ENCODE measurements at regions not wholly inside any gene's neighbourhood (a gene's known extent, or its start where the extent isn't known, plus 50 kb on each side); places are given as distances from the start of the nearest gene placed in this dataset.
"Not testable (repeated sequence)": the region's sequence is repeated elsewhere in the genome, so short reads cannot be mapped to it uniquely, and the experiment has no call there.

DNA sequence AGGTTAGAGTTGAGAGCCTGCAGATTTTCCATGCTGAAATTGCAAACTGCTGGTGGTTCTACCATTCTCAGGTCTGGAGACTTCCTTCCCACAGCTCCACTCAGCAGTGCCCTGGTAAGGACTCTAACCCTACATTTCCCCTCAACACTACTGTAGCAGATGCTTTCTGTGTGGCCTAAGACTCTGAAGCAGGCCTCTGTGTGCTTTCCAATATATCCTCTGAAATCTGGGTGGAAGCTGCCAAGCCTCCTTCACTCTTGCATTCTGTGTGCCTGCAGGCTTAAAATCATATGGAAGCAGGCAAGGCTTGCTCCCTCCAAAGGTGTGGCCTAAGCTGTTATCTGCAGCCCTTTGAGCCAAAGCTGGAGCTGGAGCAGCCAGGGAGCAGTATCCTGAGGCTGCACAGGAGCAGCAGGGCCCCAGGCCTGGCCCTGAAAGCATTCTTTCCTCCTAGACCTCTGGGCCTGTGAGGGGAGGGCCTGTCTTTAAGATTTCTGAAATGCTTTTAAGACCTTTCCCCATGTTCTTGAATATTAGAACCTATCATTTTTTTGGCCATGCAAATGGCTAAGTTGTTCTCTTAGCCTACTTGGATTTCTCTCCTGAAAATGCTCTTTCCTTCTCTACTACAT lies 134.1 kb upstream of the TSHZ3 start:
- no peaks in the 10 kb centered on the region; the same call in 1 of the 2 replicates for H3K27me3 ChIP-seq (ENCODE audit: control insufficient read depth, insufficient read depth, low read length)
- no peak overlapping the region for H3K27ac ChIP-seq (ENCODE audit: low read length)
- peaks cover 4% of the 10 kb centered on the region; the same call in 1 of the 2 replicates for H3K9me3 ChIP-seq (ENCODE audit: control insufficient read depth, insufficient read depth, low read length)
- H3K36me3 ChIP-seq (ENCODE audit: control insufficient read depth, insufficient read depth, low read length), result peaks cover 2% of the 10 kb centered on the region; the same call in 1 of the 2 replicates
- H3K4me1 ChIP-seq (ENCODE audit: control insufficient read depth, insufficient read depth, low read length), result no peaks in the 10 kb centered on the region
- no peak for DNase-seq (ENCODE audit: low read depth, low spot score)
- H3K4me3 ChIP-seq (ENCODE audit: low read length), result no peak overlapping the region

DNA sequence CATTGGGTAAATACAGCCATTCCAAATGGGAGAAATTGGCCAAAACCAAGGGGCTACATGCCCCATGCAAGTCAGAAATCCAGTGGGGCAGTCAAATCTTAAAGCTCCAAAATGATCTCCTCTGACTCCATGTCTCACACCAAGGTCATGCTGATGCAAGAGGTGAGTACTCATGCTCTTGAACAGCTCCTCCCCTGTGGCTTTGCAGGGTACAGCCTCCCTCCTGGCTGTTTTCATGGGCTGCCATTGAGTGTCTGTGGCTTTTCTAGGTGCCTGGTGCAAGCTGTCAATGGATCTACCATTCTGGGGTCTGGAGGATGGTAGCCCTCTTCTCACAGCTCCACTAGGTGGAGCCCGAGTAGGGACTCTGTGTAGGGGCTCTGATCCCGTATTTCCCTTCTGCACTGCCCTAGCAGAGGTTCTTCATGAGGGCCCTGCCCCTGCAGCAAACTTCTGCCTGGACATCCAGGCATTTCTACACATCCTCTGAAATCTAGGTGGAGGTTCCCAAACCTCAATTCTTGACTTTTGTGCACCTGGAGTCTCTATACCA lies 135.7 kb upstream of the TSHZ3 start:
- not testable (repeated sequence) for DNase-seq (ENCODE audit: low read depth, low spot score); H3K4me3 ChIP-seq (ENCODE audit: low read length); H3K36me3 ChIP-seq (ENCODE audit: control insufficient read depth, insufficient read depth, low read length); H3K9me3 ChIP-seq (ENCODE audit: control insufficient read depth, insufficient read depth, low read length); H3K27ac ChIP-seq (ENCODE audit: low read length); H3K27me3 ChIP-seq (ENCODE audit: control insufficient read depth, insufficient read depth, low read length); H3K4me1 ChIP-seq (ENCODE audit: control insufficient read depth, insufficient read depth, low read length)
- no CpG with 5 or more reads among the region's 2 CpGs for WGBS (ENCODE audit: insufficient coverage, insufficient read length)

DNA sequence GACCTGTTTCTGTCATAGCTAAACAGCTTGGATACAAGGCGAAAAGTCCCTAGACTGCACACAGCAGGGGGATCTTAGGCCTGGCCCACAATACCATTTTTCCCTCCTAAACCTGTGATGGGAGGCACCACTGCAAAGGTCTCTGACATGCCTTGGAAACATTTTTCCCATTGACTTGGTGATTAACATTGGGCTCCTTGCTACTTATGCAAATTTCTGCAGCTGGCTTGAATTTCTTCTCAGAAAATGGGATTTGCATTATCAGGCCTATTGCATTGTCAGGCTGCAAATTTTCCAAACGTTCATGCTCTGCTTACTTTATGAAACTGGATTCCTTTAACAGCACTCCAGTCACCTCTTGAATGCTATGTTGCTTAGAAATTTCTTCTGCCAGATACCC lies 136.2 kb upstream of the TSHZ3 start:
- H3K36me3 ChIP-seq (ENCODE audit: control insufficient read depth, insufficient read depth, low read length), result no peaks in the 10 kb centered on the region
- no peaks in the 10 kb centered on the region for H3K27me3 ChIP-seq (ENCODE audit: control insufficient read depth, insufficient read depth, low read length)
- H3K27ac ChIP-seq (ENCODE audit: low read length), result no peak overlapping the region
- no peaks in the 10 kb centered on the region for H3K4me1 ChIP-seq (ENCODE audit: control insufficient read depth, insufficient read depth, low read length)
- WGBS (ENCODE audit: insufficient coverage, insufficient read length), result no CpG with 5 or more reads among the region's 2 CpGs
- H3K9me3 ChIP-seq (ENCODE audit: control insufficient read depth, insufficient read depth, low read length), result peaks cover 4% of the 10 kb centered on the region; the same call in 1 of the 2 replicates
- DNase-seq (ENCODE audit: low read depth, low spot score), result no peak
- H3K4me3 ChIP-seq (ENCODE audit: low read length), result no peak overlapping the region

DNA sequence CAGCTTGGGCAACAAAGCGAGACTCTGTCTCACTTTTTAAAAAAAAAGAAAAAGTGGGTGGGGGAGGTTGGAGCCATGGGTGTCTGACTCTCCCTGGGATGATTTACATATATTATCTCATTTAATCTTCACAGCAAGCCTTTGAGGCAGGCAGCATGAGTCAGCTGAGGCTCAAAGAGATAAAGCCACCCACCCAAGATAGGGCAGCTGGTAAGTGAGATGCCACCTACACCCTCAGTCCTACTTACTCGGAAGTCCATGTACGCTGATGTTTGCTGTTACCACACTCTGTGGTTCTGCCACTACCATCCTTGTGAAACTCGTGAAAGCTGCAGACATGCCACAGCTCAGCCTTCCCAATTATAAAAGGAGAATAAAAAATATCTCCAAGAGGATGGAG lies 142.0 kb upstream of the TSHZ3 start:
- Histone ChIP-seq H3K27ac (ENCODE audit: low read length) (no peak overlapping the region), H3K36me3 (ENCODE audit: control insufficient read depth, insufficient read depth, low read length) (no peaks in the 10 kb centered on the region), H3K4me1 (ENCODE audit: control insufficient read depth, insufficient read depth, low read length) (no peaks in the 10 kb centered on the region), H3K4me3 (ENCODE audit: low read length) (no peak overlapping the region), H3K27me3 (ENCODE audit: control insufficient read depth, insufficient read depth, low read length) (no peaks in the 10 kb centered on the region), H3K9me3 (ENCODE audit: control insufficient read depth, insufficient read depth, low read length) (no peaks in the 10 kb centered on the region)
- DNase-seq (ENCODE audit: low read depth, low spot score), result no peak
- no CpG with 5 or more reads among the region's 4 CpGs for WGBS (ENCODE audit: insufficient coverage, insufficient read length)

DNA sequence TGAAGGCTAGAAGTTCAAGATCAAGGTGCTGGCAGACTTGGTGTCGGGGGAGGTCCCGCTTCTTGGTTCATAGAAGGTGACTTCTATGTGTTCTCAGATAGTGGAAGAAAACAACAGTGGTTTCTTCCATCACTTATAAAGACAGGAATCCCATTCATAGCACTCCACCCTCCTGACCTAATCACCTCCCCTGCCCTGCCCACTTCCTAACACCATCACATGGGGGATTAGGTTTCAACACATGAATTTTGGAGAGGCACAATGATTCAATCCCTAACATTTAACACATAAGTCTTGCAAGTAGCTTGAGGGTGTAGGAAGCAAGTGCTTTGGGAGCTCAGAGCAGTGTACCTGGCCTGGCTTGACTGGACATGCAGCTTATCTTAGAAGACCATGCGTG lies 142.8 kb upstream of the TSHZ3 start:
- WGBS (ENCODE audit: insufficient coverage, insufficient read length), result no CpG with 5 or more reads among the region's 3 CpGs
- H3K4me3 ChIP-seq (ENCODE audit: low read length), result no peak overlapping the region
- no peaks in the 10 kb centered on the region for H3K36me3 ChIP-seq (ENCODE audit: control insufficient read depth, insufficient read depth, low read length)
- no peaks in the 10 kb centered on the region for H3K4me1 ChIP-seq (ENCODE audit: control insufficient read depth, insufficient read depth, low read length)
- H3K27me3 ChIP-seq (ENCODE audit: control insufficient read depth, insufficient read depth, low read length), result no peaks in the 10 kb centered on the region
- H3K27ac ChIP-seq (ENCODE audit: low read length), result no peak overlapping the region
- no peaks in the 10 kb centered on the region for H3K9me3 ChIP-seq (ENCODE audit: control insufficient read depth, insufficient read depth, low read length)
- DNase-seq (ENCODE audit: low read depth, low spot score), result no peak

DNA sequence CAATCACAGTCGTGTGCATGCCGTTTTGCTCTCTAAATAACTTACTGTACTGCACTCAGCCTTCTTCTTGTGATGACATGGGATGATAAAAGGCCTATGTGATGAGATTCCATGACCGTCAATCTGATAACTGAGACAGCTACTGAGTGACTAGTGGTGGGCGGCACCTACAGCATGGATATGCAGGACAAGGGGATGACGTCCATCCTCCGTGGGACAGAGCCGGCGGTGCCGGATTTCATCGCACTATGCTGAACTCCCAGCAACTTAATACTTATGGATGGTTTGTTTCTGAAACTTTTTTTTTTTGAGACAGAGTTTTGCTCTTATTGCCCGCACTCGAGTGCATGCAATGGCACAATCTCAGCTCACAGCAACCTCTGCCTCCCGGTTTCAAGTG lies 146.8 kb upstream of the TSHZ3 start:
- no peaks in the 10 kb centered on the region for H3K4me1 ChIP-seq (ENCODE audit: control insufficient read depth, insufficient read depth, low read length)
- no peak overlapping the region for H3K4me3 ChIP-seq (ENCODE audit: low read length)
- no CpG with 5 or more reads among the region's 13 CpGs for WGBS (ENCODE audit: insufficient coverage, insufficient read length)
- no peak for DNase-seq (ENCODE audit: low read depth, low spot score)
- no peaks in the 10 kb centered on the region for H3K27me3 ChIP-seq (ENCODE audit: control insufficient read depth, insufficient read depth, low read length)
- H3K9me3 ChIP-seq (ENCODE audit: control insufficient read depth, insufficient read depth, low read length), result no peaks in the 10 kb centered on the region
- no peaks in the 10 kb centered on the region for H3K36me3 ChIP-seq (ENCODE audit: control insufficient read depth, insufficient read depth, low read length)
- H3K27ac ChIP-seq (ENCODE audit: low read length), result no peak overlapping the region

DNA sequence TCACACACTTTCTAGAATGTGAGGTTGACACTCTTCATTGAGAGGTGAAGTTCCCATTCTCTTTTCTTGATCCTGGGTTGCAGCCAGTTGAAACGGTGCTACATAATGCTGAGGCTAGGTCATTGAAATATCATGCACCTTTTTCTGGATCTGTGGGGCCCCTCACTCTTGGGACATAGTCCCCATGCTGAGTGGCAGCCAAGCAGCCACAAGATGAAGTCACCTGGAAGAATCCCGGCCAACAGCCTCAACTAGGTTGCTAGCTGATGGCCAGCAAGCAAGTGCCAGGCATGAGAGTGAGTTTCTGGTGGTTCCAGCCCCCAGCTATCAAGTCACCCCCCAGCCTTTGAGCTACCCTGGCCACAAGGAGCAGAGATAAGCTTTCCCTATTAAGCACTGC lies 148.5 kb upstream of the TSHZ3 start:
- DNase-seq (ENCODE audit: low read depth, low spot score), result no peak
- Histone ChIP-seq H3K9me3 (ENCODE audit: control insufficient read depth, insufficient read depth, low read length) (no peaks in the 10 kb centered on the region), H3K4me1 (ENCODE audit: control insufficient read depth, insufficient read depth, low read length) (no peaks in the 10 kb centered on the region), H3K27ac (ENCODE audit: low read length) (no peak overlapping the region), H3K4me3 (ENCODE audit: low read length) (no peak overlapping the region), H3K27me3 (ENCODE audit: control insufficient read depth, insufficient read depth, low read length) (no peaks in the 10 kb centered on the region), H3K36me3 (ENCODE audit: control insufficient read depth, insufficient read depth, low read length) (no peaks in the 10 kb centered on the region)
- no CpG with 5 or more reads among the region's 2 CpGs for WGBS (ENCODE audit: insufficient coverage, insufficient read length)

DNA sequence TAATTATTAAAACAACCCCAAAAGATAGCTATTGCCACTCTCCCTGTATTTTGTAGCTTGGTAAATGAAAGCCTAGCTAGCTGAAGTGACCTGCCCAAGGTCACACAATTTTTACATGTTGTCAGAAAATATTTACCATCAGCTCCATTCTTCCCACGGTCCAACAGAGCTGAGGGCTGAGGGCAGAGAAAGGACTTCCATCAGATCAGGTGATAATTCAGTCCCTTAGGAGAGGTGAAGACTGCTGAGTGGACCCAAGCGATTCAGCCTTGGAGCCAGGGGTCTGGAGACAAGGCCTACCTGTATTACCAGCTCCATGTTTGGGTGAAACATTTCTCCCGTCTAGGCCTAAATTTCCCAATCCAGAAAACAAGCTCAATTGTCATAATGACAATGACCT lies 149.5 kb upstream of the TSHZ3 start:
- Histone ChIP-seq H3K9me3 (ENCODE audit: control insufficient read depth, insufficient read depth, low read length) (no peaks in the 10 kb centered on the region), H3K4me3 (ENCODE audit: low read length) (no peak overlapping the region), H3K4me1 (ENCODE audit: control insufficient read depth, insufficient read depth, low read length) (no peaks in the 10 kb centered on the region), H3K27ac (ENCODE audit: low read length) (no peak overlapping the region), H3K36me3 (ENCODE audit: control insufficient read depth, insufficient read depth, low read length) (no peaks in the 10 kb centered on the region), H3K27me3 (ENCODE audit: control insufficient read depth, insufficient read depth, low read length) (no peaks in the 10 kb centered on the region)
- DNase-seq (ENCODE audit: low read depth, low spot score), result no peak
- WGBS (ENCODE audit: insufficient coverage, insufficient read length), result no CpG with 5 or more reads among the region's 3 CpGs

DNA sequence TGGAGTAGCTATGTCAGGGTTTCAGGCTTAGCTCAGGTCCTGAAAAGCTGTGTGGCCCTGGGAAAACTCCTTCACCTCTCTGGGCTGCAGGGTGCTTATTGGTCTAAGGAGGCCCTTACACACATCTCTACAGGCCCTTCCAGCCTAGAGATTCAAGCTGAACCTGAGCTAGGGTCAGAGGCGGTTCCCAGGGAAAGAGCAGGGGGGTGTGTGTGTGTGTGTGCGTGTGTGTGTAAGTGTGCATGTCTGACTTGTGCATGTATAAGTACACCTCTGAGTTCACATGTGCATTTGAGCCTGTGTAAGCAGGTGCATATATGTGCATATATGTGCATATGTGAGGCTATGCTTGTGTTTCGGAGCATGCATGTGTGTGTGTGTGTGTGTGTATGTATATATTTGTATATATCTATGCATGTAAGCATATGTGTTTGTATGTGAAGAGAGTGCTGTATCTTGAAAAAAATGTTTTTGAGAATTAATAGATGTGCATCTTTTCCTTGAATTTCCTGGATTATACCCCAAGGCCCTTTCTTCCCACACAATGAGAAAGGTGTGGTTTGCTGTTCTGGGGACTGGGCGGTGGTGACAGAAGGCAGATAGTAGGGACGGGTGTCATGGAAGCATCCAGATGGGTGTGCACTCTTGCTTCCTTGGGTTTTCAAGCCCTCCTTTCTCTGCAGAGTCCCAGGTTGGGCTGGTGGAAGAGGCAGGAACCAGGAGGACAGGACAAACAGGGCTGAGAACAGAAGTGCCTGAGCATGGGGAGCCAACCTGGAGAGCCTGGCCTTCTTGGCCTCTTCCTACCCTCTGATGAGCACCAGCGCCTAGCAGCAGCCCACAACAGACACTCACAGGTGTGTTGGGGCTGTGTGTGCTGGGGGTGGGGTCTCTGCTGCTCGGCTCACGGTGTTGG lies 150.3 kb upstream of the TSHZ3 start:
- Histone ChIP-seq H3K27ac (ENCODE audit: low read length) (no peak overlapping the region), H3K4me3 (ENCODE audit: low read length) (no peak overlapping the region), H3K4me1 (ENCODE audit: control insufficient read depth, insufficient read depth, low read length) (no peaks in the 10 kb centered on the region), H3K9me3 (ENCODE audit: control insufficient read depth, insufficient read depth, low read length) (no peaks in the 10 kb centered on the region), H3K27me3 (ENCODE audit: control insufficient read depth, insufficient read depth, low read length) (no peaks in the 10 kb centered on the region), H3K36me3 (ENCODE audit: control insufficient read depth, insufficient read depth, low read length) (no peaks in the 10 kb centered on the region)
- DNase-seq (ENCODE audit: low read depth, low spot score), result no peak
- no CpG with 5 or more reads among the region's 8 CpGs for WGBS (ENCODE audit: insufficient coverage, insufficient read length)

DNA sequence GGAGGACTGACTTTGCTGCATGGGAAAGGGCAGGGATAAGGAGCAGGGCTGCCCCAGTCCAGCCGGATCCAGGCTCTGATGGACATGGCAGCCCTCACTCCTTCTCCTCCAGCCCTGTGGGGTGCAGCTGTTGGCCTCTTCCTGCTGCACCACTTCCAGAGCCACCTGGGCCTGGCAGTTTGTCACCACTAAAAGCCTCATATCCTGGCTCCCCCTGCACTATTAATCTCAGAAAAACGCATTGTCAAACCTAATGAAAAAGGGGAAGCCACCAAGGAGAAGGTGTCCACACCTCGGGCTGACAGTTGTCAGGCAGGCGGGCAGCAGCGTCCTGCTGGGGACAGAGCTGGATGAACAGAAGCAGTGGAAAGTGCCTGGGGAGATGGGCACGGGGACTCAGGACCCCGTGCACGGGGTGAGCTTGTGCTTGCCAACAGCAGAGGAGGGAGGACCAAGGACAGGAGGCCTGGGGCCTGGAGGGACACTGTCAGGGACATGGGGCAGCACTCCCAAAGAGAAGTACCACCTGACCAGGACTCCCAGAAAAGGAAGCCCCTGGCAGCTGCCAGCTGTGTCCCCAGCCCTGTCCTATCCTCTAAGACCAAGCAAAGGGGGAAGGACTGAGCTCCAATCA lies 151.1 kb upstream of the TSHZ3 start:
- H3K27ac ChIP-seq (ENCODE audit: low read length), result no peak overlapping the region
- H3K36me3 ChIP-seq (ENCODE audit: control insufficient read depth, insufficient read depth, low read length), result no peaks in the 10 kb centered on the region
- no peak for DNase-seq (ENCODE audit: low read depth, low spot score)
- no peak overlapping the region for H3K4me3 ChIP-seq (ENCODE audit: low read length)
- H3K27me3 ChIP-seq (ENCODE audit: control insufficient read depth, insufficient read depth, low read length), result no peaks in the 10 kb centered on the region
- no CpG with 5 or more reads among the region's 8 CpGs for WGBS (ENCODE audit: insufficient coverage, insufficient read length)
- no peaks in the 10 kb centered on the region for H3K4me1 ChIP-seq (ENCODE audit: control insufficient read depth, insufficient read depth, low read length)
- H3K9me3 ChIP-seq (ENCODE audit: control insufficient read depth, insufficient read depth, low read length), result no peaks in the 10 kb centered on the region

Data from iPS DF 6.9 (cell line).